GM12878 (cell line): ENCODE measurements at regions not wholly inside any gene's neighbourhood (a gene's known extent, or its start where the extent isn't known, plus 50 kb on each side); places are given as distances from the start of the nearest gene placed in this dataset.

Source experiments
- ATAC-seq: fragments of 200-7000 bp; cut with Tn5 transposase; 3 replicates; pipeline ENCODE4 v1.9.1; 2020; ENCODE audit warnings: mild to moderate bottlenecking, moderate library complexity
- BruUV-seq: library from RNA; stranded (reverse); fragments of 400-500 nt; replicated peaks from 2 replicates; lab custom pipeline; 2021; lab: Mats Ljungman, UMichigan
- CTCF ChIA-PET: fragments of 300-600 bp; sonication (Branson Sonifier 250); formaldehyde crosslinking; extraction: SDS; loops from one replicate; lab custom pipeline; 2021; ENCODE audit warnings: inconsistent platforms; lab: Yijun Ruan, JAX
- POLR2A ChIA-PET: fragments of 350-600 bp; formaldehyde crosslinking; extraction: SDS; loops from one replicate; lab custom pipeline; 2021; ENCODE audit warnings: inconsistent platforms; lab: Charles Lee
- RAD21 ChIA-PET: fragments of 300-600 bp; sonication (Branson Sonifier 250); formaldehyde crosslinking; loops from one replicate; lab custom pipeline; 2023; ENCODE audit warnings: antibody characterized with exemption; ENCODE audit not compliant: unreplicated experiment; lab: Charles Lee
- SMC1A ChIA-PET: fragments of 300-600 bp; sonication (Branson Sonifier 250); formaldehyde crosslinking; loops from one replicate; lab custom pipeline; 2023; ENCODE audit not compliant: unreplicated experiment, uncharacterized antibody; lab: Charles Lee
- DNase-seq: peaks from one replicate; pipeline ENCODE4 v3.0.0-alpha.2; 2011; ENCODE audit warnings: low read depth, low spot score
- FAIRE-seq: peaks from 3 replicates; lab custom pipeline; 2011; peaks lifted over from hg19 to GRCh38; lab: Jason Lieb, UNC
- H2AFZ ChIP-seq: 2 replicates; pipeline ENCODE4 v1.6.0; 2011; ENCODE audit warnings: low read depth, low read length, control low read depth; ENCODE audit not compliant: control insufficient read depth
- H3K27ac ChIP-seq: 2 replicates; pipeline ENCODE4 v1.5.1; 2011; ENCODE audit warnings: control low read depth; ENCODE audit not compliant: control insufficient read depth, insufficient read depth
- H3K27me3 ChIP-seq, 2 experiments: replicated peaks in 1 of 2; 2 replicates each; pipeline versions ENCODE4 v1.6.0 to v1.6.1; 2011; ENCODE audit warnings: low read length in 1 of 2; ENCODE audit not compliant: control insufficient read depth in 2 of 2, insufficient read depth in 2 of 2
- H3K36me3 ChIP-seq, 2 experiments: 2 replicates each; pipeline ENCODE4 v1.5.1; 2011; ENCODE audit warnings: low read length in 1 of 2; ENCODE audit not compliant: control insufficient read depth in 2 of 2, insufficient read depth in 2 of 2
- H3K4me1 ChIP-seq: 2 replicates; pipeline ENCODE4 v1.6.1; 2011; ENCODE audit warnings: mild to moderate bottlenecking, low read length, moderate library complexity, mixed read lengths; ENCODE audit not compliant: control insufficient read depth, insufficient read depth
- H3K4me2 ChIP-seq: 2 replicates; pipeline ENCODE4 v1.6.0; 2011; ENCODE audit warnings: control low read depth; ENCODE audit not compliant: control insufficient read depth, insufficient read depth
- H3K4me3 ChIP-seq: fragments of 200-600 bp; sonication (generic); 2 replicates; pipeline ENCODE4 v1.5.1; 2016
- H3K79me2 ChIP-seq: 2 replicates; pipeline ENCODE4 v1.6.0; 2011; ENCODE audit warnings: low read length; ENCODE audit not compliant: control insufficient read depth, insufficient read depth
- H3K9ac ChIP-seq: 2 replicates; pipeline ENCODE4 v1.8.0; 2011; ENCODE audit warnings: low read length, control low read depth, mixed read lengths; ENCODE audit not compliant: control insufficient read depth, insufficient read depth
- H3K9me3 ChIP-seq: replicated peaks from 3 replicates; pipeline ENCODE4 v1.5.1; 2011; ENCODE audit warnings: mild to moderate bottlenecking, low read length; ENCODE audit not compliant: control insufficient read depth, insufficient read depth
- H4K20me1 ChIP-seq: 2 replicates; pipeline ENCODE4 v1.6.0; 2011; ENCODE audit not compliant: control insufficient read depth, insufficient read depth
- BRCA1 ChIP-seq: IDR thresholded peaks from 2 replicates; pipeline ENCODE4 v1.6.1; 2011; ENCODE audit warnings: low read depth, low read length, improper control_type of control experiment
- ELK1 ChIP-seq: IDR thresholded peaks from 2 replicates; pipeline ENCODE4 v1.6.1; 2012; ENCODE audit warnings: low read depth, low read length, improper control_type of control experiment
- HCFC1 ChIP-seq: fragments of 150-350 bp; IDR thresholded peaks from 2 replicates; pipeline ENCODE4 v1.6.1; 2014; ENCODE audit warnings: low read length
- IKZF1 ChIP-seq: fragments of 450-650 bp; conservative IDR thresholded peaks from 2 replicates; pipeline ENCODE4 v1.6.1; 2017; ENCODE audit warnings: antibody characterized with exemption, mild to moderate bottlenecking
- RUNX3 ChIP-seq: IDR thresholded peaks from 2 replicates; pipeline ENCODE4 v1.6.1; 2012; ENCODE audit warnings: low read length, inconsistent platforms
- SMC3 ChIP-seq: IDR thresholded peaks from 2 replicates; pipeline ENCODE4 v1.6.1; 2011; ENCODE audit warnings: low read length, improper control_type of control experiment, borderline replicate concordance
- SPI1 ChIP-seq: IDR thresholded peaks from 2 replicates; pipeline ENCODE4 v1.6.1; 2011; ENCODE audit warnings: low read depth, mild to moderate bottlenecking, low read length, moderate library complexity, borderline replicate concordance; ENCODE audit not compliant: insufficient read depth
- WGBS: methylation state at CpG from one replicate; pipeline ENCODE4 v1.1.6; 2016; ENCODE audit warnings: low lambda C conversion rate; ENCODE audit not compliant: insufficient replicate concordance, insufficient coverage; ENCODE audit errors: missing lambda C conversion rate; 5-methylcytosine and 5-hydroxymethylcytosine counted together
- in situ Hi-C: fragments of 300-500 bp; cut with MboI; formaldehyde crosslinking; loops from 9 replicates; pipeline ENCODE4 v1.14.3; 2018; ENCODE audit warnings: mixed read lengths
- intact Hi-C: fragments of 100-400 bp; cut with micrococcal nuclease; formaldehyde crosslinking; loops from one replicate; pipeline ENCODE4 v1.14.2; 2022; ENCODE audit not compliant: unreplicated experiment
- TF ChIP-seq, protein P1 (sequence below): IDR thresholded peaks from 2 replicates; pipeline ENCODE4 v1.6.1; 2011; ENCODE audit warnings: mild to moderate bottlenecking, low read depth, low read length, moderate library complexity; ENCODE audit not compliant: insufficient replicate concordance

- no peak for ATAC-seq
- no peaks in the 10 kb centered on the region for H3K4me1 ChIP-seq
- no peak overlapping the region for H3K4me2 ChIP-seq
- peaks cover 3% of the 10 kb centered on the region; the same call in 1 of the 3 replicates for H3K9me3 ChIP-seq
- H4K20me1 ChIP-seq: no peaks in the 10 kb centered on the region
- ChIA-PET SMC1A (interaction anchor here (0.7 to 2.5 kb wide), 16 partner anchors 8 to 563 kb away, joined by 3 to 14 read pairs (median 4); no protein-coding TSS in a partner anchor), POLR2A (interaction anchor here (1.2 kb wide), 1 partner anchor 59 kb away, joined by 3 read pairs; no protein-coding TSS in a partner anchor), RAD21 (interaction anchor here (0.6 to 1.8 kb wide), 5 partner anchors 14 to 133 kb away, joined by 3 to 6 read pairs (median 4); no protein-coding TSS in a partner anchor), CTCF (interaction anchor here (0.8 to 5.0 kb wide), 3 partner anchors 10 to 17 kb away, joined by 3 to 20 read pairs (median 5); no protein-coding TSS in a partner anchor)
- H3K27ac ChIP-seq: no peak overlapping the region
- in situ Hi-C loops: no loop called here
- TF ChIP-seq IKZF1: no peak
- TF ChIP-seq BRCA1: no peak
- no peak for TF ChIP-seq HCFC1
- no peaks in the 10 kb centered on the region for H3K79me2 ChIP-seq
- WGBS: 39% methylated on average over 2 of the region's 2 CpGs
- H3K4me3 ChIP-seq: no peak overlapping the region
- BruUV-seq: no TSS peak
- DNase-seq: no peak
- H3K36me3 ChIP-seq: no peaks in the 10 kb centered on the region; a peak in 1 of 4 replicates
- no peaks in the 10 kb centered on the region for H3K27me3 ChIP-seq
- intact Hi-C loops: no loop called here
- H2AFZ ChIP-seq: no peak overlapping the region
- FAIRE-seq: no peak
- H3K9ac ChIP-seq: no peak overlapping the region
These were observed 393.6 kb upstream of the ID2 start for GRCh38 chr2:8288206-8288605.

DNA sequence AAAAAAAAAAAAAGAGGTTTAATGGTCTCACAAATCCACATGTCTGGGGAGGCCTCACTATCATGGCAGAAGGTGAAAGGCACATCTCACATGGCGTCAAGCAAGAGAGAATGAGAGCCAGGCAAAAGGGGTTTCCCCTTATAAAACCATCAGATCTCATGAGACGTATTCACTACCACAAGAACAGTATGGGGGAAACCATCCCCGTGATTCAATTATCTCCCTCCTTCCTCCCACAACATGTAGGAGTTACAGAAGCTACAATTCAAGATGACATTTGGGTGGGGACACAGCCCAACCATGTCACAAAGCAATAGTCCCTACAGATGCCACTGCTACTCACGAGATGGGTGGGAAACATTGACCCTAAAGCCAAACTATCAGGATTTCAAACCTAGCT, 392.7 kb upstream of the ID2 start:
- ChIA-PET POLR2A (interaction anchor here (0.6 kb wide), 1 partner anchor 674 kb away, joined by 3 read pairs; no protein-coding TSS in a partner anchor), SMC1A (interaction anchor here (0.6 to 2.5 kb wide), 12 partner anchors 8 to 285 kb away, joined by 3 to 14 read pairs (median 4); no protein-coding TSS in a partner anchor), RAD21 (interaction anchor here (0.6 to 1.4 kb wide), 4 partner anchors 15 to 132 kb away, joined by 3 to 4 read pairs (median 4); no protein-coding TSS in a partner anchor), CTCF (interaction anchor here (0.8 to 5.0 kb wide), 3 partner anchors 11 to 18 kb away, joined by 3 to 20 read pairs (median 5); no protein-coding TSS in a partner anchor)
- H3K27me3 ChIP-seq: no peaks in the 10 kb centered on the region
- 18% methylated on average over 4 of the region's 4 CpGs for WGBS
- peaks cover 3% of the 10 kb centered on the region; the same call in 1 of the 3 replicates for H3K9me3 ChIP-seq
- H3K4me3 ChIP-seq: no peak overlapping the region
- H3K4me1 ChIP-seq: no peaks in the 10 kb centered on the region
- no peaks in the 10 kb centered on the region for H4K20me1 ChIP-seq
- no peak overlapping the region for H3K27ac ChIP-seq
- intact Hi-C loops: no loop called here
- no peaks in the 10 kb centered on the region for H3K79me2 ChIP-seq
- ATAC-seq (no peak), FAIRE-seq (no peak), DNase-seq (no peak)
- no TSS peak for BruUV-seq
- in situ Hi-C loops: no loop called here
- H2AFZ ChIP-seq: no peak overlapping the region
- TF ChIP-seq SMC3 (no peak), RUNX3 (0 out of 2 replicates have a peak, but pooled peaks have one; percentile 7), ELK1 (no peak), SPI1 (no peak)
- TF ChIP-seq, protein P1, sequence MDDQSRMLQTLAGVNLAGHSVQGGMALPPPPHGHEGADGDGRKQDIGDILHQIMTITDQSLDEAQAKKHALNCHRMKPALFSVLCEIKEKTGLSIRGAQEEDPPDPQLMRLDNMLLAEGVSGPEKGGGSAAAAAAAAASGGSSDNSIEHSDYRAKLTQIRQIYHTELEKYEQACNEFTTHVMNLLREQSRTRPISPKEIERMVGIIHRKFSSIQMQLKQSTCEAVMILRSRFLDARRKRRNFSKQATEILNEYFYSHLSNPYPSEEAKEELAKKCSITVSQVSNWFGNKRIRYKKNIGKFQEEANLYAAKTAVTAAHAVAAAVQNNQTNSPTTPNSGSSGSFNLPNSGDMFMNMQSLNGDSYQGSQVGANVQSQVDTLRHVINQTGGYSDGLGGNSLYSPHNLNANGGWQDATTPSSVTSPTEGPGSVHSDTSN: no peak
- H3K4me2 ChIP-seq: no peak overlapping the region
- H3K36me3 ChIP-seq: no peaks in the 10 kb centered on the region
- no peak overlapping the region for H3K9ac ChIP-seq
